CD4-positive, alpha-beta T cell treated with Interleukin-12 subunit alpha and Interleukin-12 subunit beta, for 1 hour (primary cell): ENCODE measurements at regions not wholly inside any gene's neighbourhood (a gene's known extent, or its start where the extent isn't known, plus 50 kb on each side); places are given as distances from the start of the nearest gene placed in this dataset.

Experiments used
- DNase-seq: peaks from one replicate; pipeline ENCODE4 v3.0.0-alpha.2; 2020

- DNase-seq, result no peak
These were observed 815.4 kb downstream of the SQOR start for GRCh38 chr15:46450112-46450809.

GRCh38 chr15:46450810-46451182 is 816.0 kb downstream of the SQOR start:
- DNase-seq, result no peak

GRCh38 chr15:46452297-46452820 is 817.5 kb downstream of the SQOR start:
- DNase-seq, result no peak

- no peak for DNase-seq
These were observed 821.6 kb downstream of the SQOR start for GRCh38 chr15:46456456-46456855.

- no peak for DNase-seq
These were observed 825.7 kb downstream of the SQOR start for GRCh38 chr15:46460431-46461094.

- DNase-seq, result no peak
These were observed 826.6 kb downstream of the SQOR start for GRCh38 chr15:46461416-46461815.

GRCh38 chr15:46467041-46467440 is 832.2 kb downstream of the SQOR start:
- no peak for DNase-seq

- DNase-seq, result no peak
These were observed 836.3 kb downstream of the SQOR start for GRCh38 chr15:46471096-46471495.

GRCh38 chr15:46489276-46489675 is 854.4 kb downstream of the SQOR start:
- no peak for DNase-seq

GRCh38 chr15:46496491-46497115 is 861.8 kb downstream of the SQOR start:
- no peak for DNase-seq

GRCh38 chr15:46502667-46503066 is 867.8 kb downstream of the SQOR start:
- no peak for DNase-seq

GRCh38 chr15:46518381-46518780 is 883.6 kb downstream of the SQOR start:
- DNase-seq, result no peak

- no peak for DNase-seq
These were observed 888.9 kb downstream of the SQOR start for GRCh38 chr15:46523701-46524100.

GRCh38 chr15:46525984-46526725 is 891.3 kb downstream of the SQOR start:
- no peak for DNase-seq

GRCh38 chr15:46526726-46527110 is 891.9 kb downstream of the SQOR start:
- DNase-seq, result no peak

GRCh38 chr15:46543626-46544025 is 908.8 kb downstream of the SQOR start:
- DNase-seq, result no peak

- DNase-seq, result no peak
These were observed 914.2 kb downstream of the SQOR start for GRCh38 chr15:46548989-46549388.

- DNase-seq, result no peak
These were observed 917.5 kb downstream of the SQOR start for GRCh38 chr15:46552316-46552715.

- DNase-seq, result no peak
These were observed 920.7 kb downstream of the SQOR start for GRCh38 chr15:46555547-46555946.

GRCh38 chr15:46556010-46556409 is 921.2 kb downstream of the SQOR start:
- no peak for DNase-seq

GRCh38 chr15:46556559-46557379 is 921.9 kb downstream of the SQOR start:
- no peak for DNase-seq

- DNase-seq, result no peak
These were observed 933.1 kb downstream of the SQOR start for GRCh38 chr15:46567968-46568367.
